Neural progenitor cell (in vitro differentiated cells): ENCODE measurements at regions not wholly inside any gene's neighbourhood (a gene's known extent, or its start where the extent isn't known, plus 50 kb on each side); places are given as distances from the start of the nearest gene placed in this dataset.

Experiments
- EZH2 ChIP-seq: fragments of 200-600 bp; sonication (generic); IDR thresholded peaks from 2 replicates; pipeline ENCODE4 v1.6.1; 2017; ENCODE audit warnings: antibody characterized with exemption, mild to moderate bottlenecking, moderate library complexity
- EZH2phosphoT487 ChIP-seq: fragments of 200-600 bp; sonication (generic); IDR thresholded peaks from 2 replicates; pipeline ENCODE4 v1.6.1; 2017; ENCODE audit warnings: antibody characterized with exemption
- TF ChIP-seq, protein P1 (sequence below): fragments of 200-600 bp; sonication (generic); IDR thresholded peaks from 2 replicates; pipeline ENCODE4 v1.5.1; 2017; ENCODE audit warnings: antibody characterized with exemption, mild to moderate bottlenecking

GRCh38 chr17:71477356-71477755 is 643.5 kb upstream of the SOX9 start:
- TF ChIP-seq, protein P1, sequence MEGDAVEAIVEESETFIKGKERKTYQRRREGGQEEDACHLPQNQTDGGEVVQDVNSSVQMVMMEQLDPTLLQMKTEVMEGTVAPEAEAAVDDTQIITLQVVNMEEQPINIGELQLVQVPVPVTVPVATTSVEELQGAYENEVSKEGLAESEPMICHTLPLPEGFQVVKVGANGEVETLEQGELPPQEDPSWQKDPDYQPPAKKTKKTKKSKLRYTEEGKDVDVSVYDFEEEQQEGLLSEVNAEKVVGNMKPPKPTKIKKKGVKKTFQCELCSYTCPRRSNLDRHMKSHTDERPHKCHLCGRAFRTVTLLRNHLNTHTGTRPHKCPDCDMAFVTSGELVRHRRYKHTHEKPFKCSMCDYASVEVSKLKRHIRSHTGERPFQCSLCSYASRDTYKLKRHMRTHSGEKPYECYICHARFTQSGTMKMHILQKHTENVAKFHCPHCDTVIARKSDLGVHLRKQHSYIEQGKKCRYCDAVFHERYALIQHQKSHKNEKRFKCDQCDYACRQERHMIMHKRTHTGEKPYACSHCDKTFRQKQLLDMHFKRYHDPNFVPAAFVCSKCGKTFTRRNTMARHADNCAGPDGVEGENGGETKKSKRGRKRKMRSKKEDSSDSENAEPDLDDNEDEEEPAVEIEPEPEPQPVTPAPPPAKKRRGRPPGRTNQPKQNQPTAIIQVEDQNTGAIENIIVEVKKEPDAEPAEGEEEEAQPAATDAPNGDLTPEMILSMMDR: no peak
- TF ChIP-seq EZH2phosphoT487: no peak
- TF ChIP-seq EZH2: no peak
